HEK293T (cell line): ENCODE measurements at regions not wholly inside any gene's neighbourhood (a gene's known extent, or its start where the extent isn't known, plus 50 kb on each side); places are given as distances from the start of the nearest gene placed in this dataset.
"Not testable (repeated sequence)": the region's sequence is repeated elsewhere in the genome, so short reads cannot be mapped to it uniquely, and the experiment has no call there.

Source experiments
- BHLHE40 ChIP-seq: fragments of 450-650 bp; IDR thresholded peaks from 2 replicates; pipeline ENCODE4 v1.6.1; 2016; ENCODE audit warnings: mild to moderate bottlenecking, moderate library complexity, borderline replicate concordance
- NFRKB ChIP-seq: fragments of 450-650 bp; IDR thresholded peaks from 2 replicates; pipeline ENCODE4 v1.6.1; 2016; ENCODE audit warnings: mild to moderate bottlenecking, moderate library complexity
- SUZ12 ChIP-seq: fragments of 450-650 bp; IDR thresholded peaks from 2 replicates; pipeline ENCODE4 v1.6.1; 2016; ENCODE audit warnings: mild to moderate bottlenecking
- TARDBP ChIP-seq: fragments of 450-650 bp; IDR thresholded peaks from 2 replicates; pipeline ENCODE4 v1.6.1; 2016

GRCh38 chr6:166788846-166789529 is 161.9 kb upstream of the RPS6KA2 start:
- not testable (repeated sequence) for TF ChIP-seq BHLHE40, NFRKB, TARDBP, SUZ12
